ENCODE measurements at regions not wholly inside any gene's neighbourhood (a gene's known extent, or its start where the extent isn't known, plus 50 kb on each side); places are given as distances from the start of the nearest gene placed in this dataset.

GRCh38 chr2:41972819-41973218 is 75.0 kb upstream of the PKDCC start:
- no TSS peak for BruUV-seq (replicated peaks)
- Histone ChIP-seq H3K4me3 (ENCODE audit: low read depth, low read length, poor library complexity, severe bottlenecking) (no peak overlapping the region), H3K27me3 (replicated peaks; ENCODE audit: insufficient read depth, low read depth, low read length, poor library complexity) (no peaks in the 10 kb centered on the region), H3K9me3 (ENCODE audit: low read depth, low read length, poor library complexity, severe bottlenecking) (no peaks in the 10 kb centered on the region), H3K36me3 (ENCODE audit: insufficient read depth, low read length, poor library complexity, severe bottlenecking) (no peaks in the 10 kb centered on the region), H3K27ac (ENCODE audit: low read depth, low read length, poor library complexity, severe bottlenecking) (no peak overlapping the region), H3K4me1 (ENCODE audit: insufficient read depth, low read length, poor library complexity, severe bottlenecking) (peaks cover 2% of the 10 kb centered on the region)
- TF ChIP-seq, protein P1, sequence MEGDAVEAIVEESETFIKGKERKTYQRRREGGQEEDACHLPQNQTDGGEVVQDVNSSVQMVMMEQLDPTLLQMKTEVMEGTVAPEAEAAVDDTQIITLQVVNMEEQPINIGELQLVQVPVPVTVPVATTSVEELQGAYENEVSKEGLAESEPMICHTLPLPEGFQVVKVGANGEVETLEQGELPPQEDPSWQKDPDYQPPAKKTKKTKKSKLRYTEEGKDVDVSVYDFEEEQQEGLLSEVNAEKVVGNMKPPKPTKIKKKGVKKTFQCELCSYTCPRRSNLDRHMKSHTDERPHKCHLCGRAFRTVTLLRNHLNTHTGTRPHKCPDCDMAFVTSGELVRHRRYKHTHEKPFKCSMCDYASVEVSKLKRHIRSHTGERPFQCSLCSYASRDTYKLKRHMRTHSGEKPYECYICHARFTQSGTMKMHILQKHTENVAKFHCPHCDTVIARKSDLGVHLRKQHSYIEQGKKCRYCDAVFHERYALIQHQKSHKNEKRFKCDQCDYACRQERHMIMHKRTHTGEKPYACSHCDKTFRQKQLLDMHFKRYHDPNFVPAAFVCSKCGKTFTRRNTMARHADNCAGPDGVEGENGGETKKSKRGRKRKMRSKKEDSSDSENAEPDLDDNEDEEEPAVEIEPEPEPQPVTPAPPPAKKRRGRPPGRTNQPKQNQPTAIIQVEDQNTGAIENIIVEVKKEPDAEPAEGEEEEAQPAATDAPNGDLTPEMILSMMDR (conservative IDR thresholded peaks at IDR 0.05; ENCODE audit: low read depth, low read length), result no peak
- no peak for TF ChIP-seq EZH2 (IDR thresholded peaks at IDR 0.05; ENCODE audit: borderline replicate concordance, low read depth, low read length, poor library complexity, severe bottlenecking)
- no peak for DNase-seq (ENCODE audit: low spot score)
- intact Hi-C loops (cut with micrococcal nuclease; ENCODE audit: unreplicated experiment), result no loop called here
- POLR2A ChIA-PET (ENCODE audit: low non-redundant PET), result no interaction called here
- CTCF ChIA-PET, result no interaction called here

DNA sequence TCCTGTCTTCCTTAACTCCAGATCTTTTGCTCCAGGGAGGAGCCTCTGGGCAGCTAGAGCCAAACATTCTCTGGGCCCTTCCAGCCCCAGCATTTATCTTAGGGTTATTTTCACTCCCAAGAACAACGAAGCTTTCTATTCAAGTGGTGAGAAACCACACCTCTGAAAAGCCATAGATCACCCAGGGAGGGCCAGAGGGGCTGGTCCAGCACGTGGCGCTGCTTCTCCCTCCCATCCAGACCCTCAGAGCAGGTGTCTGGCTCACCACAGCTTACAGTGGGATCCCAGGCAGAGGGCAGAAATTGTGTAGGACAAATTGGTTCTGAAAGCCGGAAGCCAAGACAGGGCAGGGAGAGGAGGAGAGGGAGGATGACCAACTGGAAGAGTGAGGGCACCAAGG is 74.0 kb upstream of the PKDCC start:
- CTCF ChIA-PET, result no interaction called here
- H3K27ac ChIP-seq (ENCODE audit: low read depth, low read length, poor library complexity, severe bottlenecking), result no peak overlapping the region
- intact Hi-C loops (cut with micrococcal nuclease; ENCODE audit: unreplicated experiment), result no loop called here
- no peaks in the 10 kb centered on the region for H3K9me3 ChIP-seq (ENCODE audit: low read depth, low read length, poor library complexity, severe bottlenecking)
- no TSS peak for BruUV-seq (replicated peaks)
- no peaks in the 10 kb centered on the region for H3K4me1 ChIP-seq (ENCODE audit: insufficient read depth, low read length, poor library complexity, severe bottlenecking)
- TF ChIP-seq, protein P1 (conservative IDR thresholded peaks at IDR 0.05; ENCODE audit: low read depth, low read length), result no peak
- TF ChIP-seq EZH2 (IDR thresholded peaks at IDR 0.05; ENCODE audit: borderline replicate concordance, low read depth, low read length, poor library complexity, severe bottlenecking), result no peak
- POLR2A ChIA-PET (ENCODE audit: low non-redundant PET), result no interaction called here
- DNase-seq (ENCODE audit: low spot score), result no peak
- H3K27me3 ChIP-seq (replicated peaks; ENCODE audit: insufficient read depth, low read depth, low read length, poor library complexity), result no peaks in the 10 kb centered on the region
- no peak overlapping the region for H3K4me3 ChIP-seq (ENCODE audit: low read depth, low read length, poor library complexity, severe bottlenecking)
- no peaks in the 10 kb centered on the region for H3K36me3 ChIP-seq (ENCODE audit: insufficient read depth, low read length, poor library complexity, severe bottlenecking)

GRCh38 chr2:41981417-41981816 is 66.4 kb upstream of the PKDCC start:
- no peaks in the 10 kb centered on the region for H3K27me3 ChIP-seq (replicated peaks; ENCODE audit: insufficient read depth, low read depth, low read length, poor library complexity)
- H3K9me3 ChIP-seq (ENCODE audit: low read depth, low read length, poor library complexity, severe bottlenecking), result no peaks in the 10 kb centered on the region
- CTCF ChIA-PET, result no interaction called here
- H3K36me3 ChIP-seq (ENCODE audit: insufficient read depth, low read length, poor library complexity, severe bottlenecking), result no peaks in the 10 kb centered on the region
- no TSS peak for BruUV-seq (replicated peaks)
- peak; percentile 59 for DNase-seq (ENCODE audit: low spot score)
- TF ChIP-seq, protein P1 (conservative IDR thresholded peaks at IDR 0.05; ENCODE audit: low read depth, low read length), result no peak
- no peak for TF ChIP-seq EZH2 (IDR thresholded peaks at IDR 0.05; ENCODE audit: borderline replicate concordance, low read depth, low read length, poor library complexity, severe bottlenecking)
- H3K4me3 ChIP-seq (ENCODE audit: low read depth, low read length, poor library complexity, severe bottlenecking), result no peak overlapping the region
- POLR2A ChIA-PET (ENCODE audit: low non-redundant PET), result interaction anchor here (0.5 to 0.7 kb wide), 2 partner anchors 66 to 237 kb away, joined by 3 read pairs; partner anchors contain the start of gene PKDCC
- peak overlapping the region; percentile 62 for H3K27ac ChIP-seq (ENCODE audit: low read depth, low read length, poor library complexity, severe bottlenecking)
- peaks cover 20% of the 10 kb centered on the region for H3K4me1 ChIP-seq (ENCODE audit: insufficient read depth, low read length, poor library complexity, severe bottlenecking)
- intact Hi-C loops (cut with micrococcal nuclease; ENCODE audit: unreplicated experiment), result loop anchor here (1.0 to 5.0 kb wide), 3 partner anchors 8 to 109 kb away; no protein-coding TSS in a partner anchor

All from A673 (cell line).